Hindlimb muscle (tissue), 1 donor: ENCODE measurements at regions not wholly inside any gene's neighbourhood (a gene's known extent, or its start where the extent isn't known, plus 50 kb on each side); places are given as distances from the start of the nearest gene placed in this dataset.
"Not testable (repeated sequence)": the region's sequence is repeated elsewhere in the genome, so short reads cannot be mapped to it uniquely, and the experiment has no call there.

Experiments
- DNase-seq: peaks from one replicate; pipeline ENCODE4 v3.0.0-alpha.2; 2013

DNA sequence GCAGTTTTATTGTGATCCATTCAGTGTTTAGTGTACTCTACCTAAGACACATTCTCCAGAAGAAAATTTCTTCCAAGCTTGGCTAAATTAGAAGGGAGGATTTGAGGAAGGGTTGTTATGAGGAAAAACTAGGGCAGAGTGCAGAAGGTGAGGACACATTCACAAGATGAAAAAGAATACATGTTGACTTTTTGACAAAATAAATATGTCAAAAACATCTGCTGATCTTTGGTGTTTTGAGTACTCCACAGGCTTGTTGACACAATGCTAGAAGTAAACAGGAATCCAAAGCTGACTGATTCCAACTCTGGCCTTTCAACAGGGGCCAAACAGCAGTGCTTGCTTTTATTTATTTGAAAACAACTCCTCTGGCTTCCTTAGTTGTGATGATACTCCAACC lies 125.8 kb upstream of the SLC7A11 start:
- no peak for DNase-seq

DNA sequence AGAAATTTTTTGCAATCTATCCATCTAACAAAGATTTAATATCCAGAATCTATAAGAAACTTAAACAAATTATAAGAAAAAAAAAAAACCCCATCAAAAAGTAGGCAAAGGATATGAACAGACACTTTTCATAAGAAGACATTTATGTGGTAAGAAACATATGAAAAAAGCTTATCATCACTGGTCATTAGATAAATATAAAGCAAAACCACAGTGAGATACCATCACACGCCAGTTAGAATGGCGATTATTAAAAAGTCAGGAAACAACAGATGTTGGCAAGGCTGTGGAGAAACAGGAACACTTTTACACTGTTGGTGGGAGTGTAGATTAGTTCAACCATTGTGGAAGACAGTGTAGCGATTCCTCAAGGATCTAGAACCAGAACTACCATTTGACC lies 110.3 kb upstream of the SLC7A11 start:
- not testable (repeated sequence) for DNase-seq

DNA sequence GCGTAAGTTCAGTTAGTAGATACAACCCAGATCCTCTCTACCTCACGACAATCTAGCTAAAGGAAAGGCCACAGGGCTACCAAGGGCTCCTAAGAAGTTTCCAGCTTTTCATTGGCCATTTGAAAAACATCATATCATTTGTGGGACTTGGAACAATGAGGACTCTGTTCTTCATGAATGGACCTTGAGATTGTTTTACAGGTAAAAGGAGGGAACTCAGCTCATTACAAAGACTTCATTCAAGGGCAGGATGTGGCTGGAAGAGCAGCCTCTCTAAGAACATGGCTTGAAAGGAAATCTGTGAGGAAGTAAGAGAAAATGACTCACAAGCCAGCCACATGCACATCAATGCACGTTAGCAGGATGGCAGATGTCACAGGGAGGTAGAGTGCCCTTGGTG lies 105.9 kb upstream of the SLC7A11 start:
- no peak for DNase-seq

DNA sequence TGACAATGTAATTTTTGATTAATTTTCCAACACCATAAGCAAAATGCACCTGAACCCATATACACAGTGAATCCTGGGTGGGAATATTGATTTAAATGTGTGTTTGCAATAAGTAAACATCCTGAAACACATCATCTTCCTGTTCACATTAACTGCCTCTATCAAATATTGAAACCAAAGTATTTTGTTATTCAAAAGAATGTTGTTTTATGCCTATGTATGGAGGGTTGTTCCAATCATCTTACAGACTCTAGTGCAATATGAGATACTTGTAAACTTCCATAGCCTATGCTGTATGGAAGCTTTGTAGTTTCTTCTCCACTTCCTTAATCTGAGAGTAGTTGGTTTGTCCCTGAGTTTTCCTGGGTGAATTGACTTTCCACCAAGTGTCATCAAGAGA lies 105.4 kb upstream of the SLC7A11 start:
- DNase-seq = no peak

DNA sequence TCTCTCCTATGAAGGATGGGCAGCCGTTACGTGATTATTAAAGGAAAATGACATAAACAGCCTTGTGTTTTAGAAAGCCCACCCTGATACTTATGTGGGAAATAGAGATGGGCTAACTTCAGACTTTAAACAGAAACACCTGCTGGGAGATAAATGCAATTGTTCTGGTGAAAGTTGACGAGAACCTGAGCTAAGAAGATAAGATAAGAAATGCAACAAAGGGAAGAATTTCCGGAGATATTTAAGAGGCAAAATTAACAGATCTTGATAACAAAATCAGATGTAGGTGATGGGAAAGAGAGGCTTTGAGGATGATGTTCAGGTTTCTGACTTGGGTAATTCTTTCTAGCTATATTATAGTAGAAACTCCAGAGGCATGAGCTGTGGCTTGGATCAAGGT lies 102.7 kb upstream of the SLC7A11 start:
- no peak for DNase-seq

DNA sequence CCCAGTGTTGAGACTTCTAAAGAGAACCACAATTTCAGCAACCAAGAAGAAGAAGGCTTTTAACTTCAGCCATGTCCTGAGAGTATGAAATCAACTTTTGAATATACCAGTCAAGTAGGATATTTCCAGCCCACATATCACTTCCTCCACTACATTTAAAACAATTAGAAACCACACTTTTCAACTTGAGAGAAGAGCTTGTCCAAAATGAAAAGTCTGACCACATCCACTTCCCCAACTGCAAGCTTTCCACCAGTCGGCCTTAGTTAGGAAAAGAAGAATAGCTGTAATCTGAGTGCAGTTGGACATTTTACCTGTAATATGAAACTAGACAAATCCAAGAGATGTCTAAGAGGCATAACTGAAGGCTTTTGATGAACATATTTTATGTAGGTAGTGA lies 101.9 kb upstream of the SLC7A11 start:
- DNase-seq = no peak

DNA sequence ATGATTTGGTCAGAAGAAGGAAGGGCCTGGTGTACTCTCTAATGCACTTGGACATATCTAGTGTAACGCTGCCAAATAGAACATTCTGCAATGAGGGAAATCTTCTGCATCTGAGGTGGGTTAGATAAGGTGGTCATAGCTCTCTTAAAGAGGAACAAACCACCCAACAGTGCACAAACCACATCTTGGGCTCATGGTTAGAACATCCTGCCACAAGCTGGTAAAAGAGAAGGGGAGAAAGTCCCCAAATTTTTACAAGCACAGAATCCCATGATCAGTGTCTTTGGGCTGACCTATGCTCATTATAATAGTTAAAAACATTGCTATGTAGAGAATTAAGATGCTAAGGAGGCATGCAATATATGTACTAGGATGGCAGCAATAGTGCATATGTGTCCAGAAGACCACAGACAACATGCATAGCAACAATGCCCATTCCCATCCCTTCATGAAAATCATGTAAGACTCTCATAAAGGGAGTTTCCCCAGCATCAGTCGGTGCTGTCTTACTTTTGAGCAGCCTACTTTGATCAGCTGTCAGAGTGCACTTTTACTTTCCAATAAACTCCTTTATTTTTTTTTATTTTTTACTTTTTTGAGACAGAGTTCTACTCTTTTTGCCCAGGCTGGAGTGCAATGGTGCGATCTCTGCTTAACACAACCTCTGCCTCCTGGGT lies 99.7 kb upstream of the SLC7A11 start:
- no peak for DNase-seq

DNA sequence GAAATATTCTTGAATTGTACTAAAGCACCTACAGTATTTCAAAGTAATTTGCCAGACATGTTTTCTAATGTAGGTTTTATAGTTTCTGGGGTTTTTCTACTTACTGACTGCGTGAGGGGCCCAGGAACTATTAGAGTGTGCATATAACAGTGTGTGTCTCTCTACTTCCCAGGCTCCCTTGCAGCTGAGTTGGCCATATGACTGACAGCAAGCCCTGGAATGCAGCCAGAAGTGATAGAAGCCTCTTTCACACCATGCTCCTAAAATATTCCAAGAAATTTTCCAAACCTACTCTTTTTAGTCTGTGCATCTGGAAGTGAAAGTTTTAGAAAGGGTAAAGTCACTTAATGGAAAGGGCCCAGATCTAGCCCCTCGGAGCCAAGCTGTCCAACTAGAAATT lies 96.7 kb upstream of the SLC7A11 start:
- DNase-seq = no peak

DNA sequence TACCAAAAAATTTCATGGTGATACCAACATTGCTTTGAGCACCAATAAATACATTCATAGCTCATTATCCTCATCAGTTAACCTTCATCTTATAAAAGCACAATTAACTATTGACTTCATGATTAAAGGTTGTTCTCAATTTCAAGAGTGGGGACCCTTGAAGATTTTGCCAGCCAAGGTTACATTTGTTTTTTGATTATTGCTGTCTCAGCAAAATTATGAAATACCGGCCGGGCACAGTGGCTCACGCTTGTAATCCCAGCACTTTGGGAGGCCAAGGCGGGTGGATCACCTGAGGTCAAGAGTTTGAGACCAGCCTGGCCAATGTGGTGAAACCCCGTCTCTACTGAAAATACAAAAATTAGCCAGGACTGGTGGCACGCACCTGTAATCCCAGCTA lies 96.1 kb upstream of the SLC7A11 start:
- not testable (repeated sequence) for DNase-seq

DNA sequence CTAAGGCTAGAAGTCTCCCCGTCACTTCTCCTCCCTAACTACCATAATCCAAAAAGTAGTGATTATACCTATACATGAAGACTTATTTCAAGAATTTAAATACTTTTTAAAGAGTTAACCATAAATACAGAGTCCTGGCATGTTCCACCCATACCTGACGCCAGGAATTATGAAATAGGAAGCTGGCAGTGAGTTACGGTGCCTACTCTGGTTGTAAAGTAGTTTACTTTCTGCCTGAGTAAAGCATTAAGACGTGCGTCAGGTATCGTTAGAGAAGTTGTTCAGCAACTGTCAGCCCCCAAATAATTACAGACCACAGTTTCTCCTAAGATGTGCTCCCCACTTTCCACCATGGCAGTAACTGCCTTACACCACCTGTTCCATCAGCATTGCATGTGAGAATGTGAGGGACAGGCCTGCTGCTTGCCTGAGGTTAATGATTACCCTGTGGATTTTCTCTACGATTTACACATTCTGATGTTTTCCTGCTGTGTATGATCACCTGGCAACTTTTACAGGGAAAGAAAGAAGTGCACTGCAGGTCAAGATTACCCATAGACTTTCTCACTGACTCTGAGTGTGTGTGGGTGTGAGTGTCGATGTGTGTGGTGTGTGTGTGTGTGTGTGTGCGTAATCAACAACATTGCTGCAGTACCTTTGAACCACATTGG lies 92.3 kb upstream of the SLC7A11 start:
- no peak for DNase-seq

DNA sequence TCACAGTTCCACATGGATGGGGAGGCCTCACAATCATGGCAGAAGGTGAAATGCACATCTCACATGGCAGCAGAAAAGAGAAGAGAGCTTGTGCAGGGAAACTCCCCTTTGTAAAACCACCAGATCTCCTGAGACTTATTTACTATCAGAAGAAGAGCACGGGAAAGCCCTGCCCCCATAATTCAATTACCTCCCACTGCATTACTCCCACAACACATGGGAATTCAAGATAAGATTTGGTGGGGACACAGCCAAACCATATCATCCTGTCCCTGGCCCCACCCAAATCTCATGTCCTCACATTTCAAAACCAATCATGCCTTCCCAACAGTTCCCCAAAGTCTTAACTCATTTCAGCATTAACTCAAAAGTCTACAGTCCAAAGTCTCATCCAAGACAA lies 90.3 kb upstream of the SLC7A11 start:
- DNase-seq = not testable (repeated sequence)

DNA sequence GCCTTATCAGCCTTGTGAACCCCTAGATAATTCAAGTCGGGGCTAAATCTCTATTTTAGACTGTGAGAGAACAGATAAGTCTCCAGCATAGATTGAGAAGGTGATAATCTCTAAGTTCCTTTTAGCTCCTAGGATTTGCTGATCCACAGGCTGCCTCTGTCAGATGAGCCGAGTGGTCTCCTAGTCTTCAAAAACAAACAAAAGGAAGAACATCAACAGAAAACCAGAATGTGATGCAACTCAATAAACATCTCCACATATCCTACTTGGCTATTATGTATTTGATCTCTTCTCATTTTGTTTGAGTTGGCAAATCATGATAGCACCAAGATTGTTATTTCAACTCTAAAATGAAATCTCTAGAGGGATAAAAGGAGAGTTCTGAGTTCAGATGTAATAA lies 88.4 kb upstream of the SLC7A11 start:
- no peak for DNase-seq

DNA sequence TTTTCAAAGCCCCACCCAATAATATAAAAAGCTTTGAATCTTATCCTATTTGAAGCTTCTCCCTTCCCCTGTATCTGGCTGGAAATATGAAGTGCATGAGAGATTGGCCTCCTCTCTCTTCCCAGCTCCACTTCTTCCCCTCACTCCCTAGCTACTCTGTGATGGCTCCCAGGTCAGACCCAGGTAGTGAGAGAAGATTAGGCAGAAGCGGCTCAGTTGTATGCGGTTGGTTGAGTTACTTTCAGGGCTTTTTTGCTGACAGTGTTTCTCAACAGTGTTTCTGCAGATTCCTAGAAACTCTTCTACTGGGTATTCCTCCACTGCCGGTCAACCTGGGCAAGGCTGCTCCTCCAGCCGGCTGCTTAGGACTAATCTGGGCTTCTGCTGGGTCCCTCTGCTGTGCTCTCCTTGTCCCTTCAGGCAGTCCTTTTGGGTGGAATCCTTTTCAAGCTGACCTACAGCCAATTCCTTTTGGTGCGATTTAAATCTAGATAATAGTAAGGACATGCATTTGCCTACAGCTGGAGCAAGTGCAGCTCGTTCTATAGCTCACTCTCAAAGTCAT lies 87.4 kb upstream of the SLC7A11 start:
- no peak for DNase-seq

DNA sequence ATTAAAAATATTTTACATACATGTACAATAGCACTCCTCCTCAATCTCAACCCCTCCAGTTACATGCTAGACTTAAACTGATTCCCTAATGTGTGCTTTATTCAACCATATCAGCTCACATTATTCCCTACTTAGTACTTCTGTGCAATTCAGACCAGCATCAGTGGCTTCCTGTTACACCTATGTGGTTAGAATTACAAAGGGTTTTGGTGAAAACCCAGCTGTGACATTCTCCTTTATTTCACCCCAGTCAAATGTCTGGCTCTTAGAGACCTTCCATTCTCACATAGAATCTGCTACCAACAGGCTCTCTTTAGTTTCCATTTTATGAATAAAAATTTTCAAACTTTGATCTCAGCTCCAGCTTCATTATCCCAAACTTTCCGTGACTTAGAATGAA lies 85.2 kb upstream of the SLC7A11 start:
- no peak for DNase-seq

DNA sequence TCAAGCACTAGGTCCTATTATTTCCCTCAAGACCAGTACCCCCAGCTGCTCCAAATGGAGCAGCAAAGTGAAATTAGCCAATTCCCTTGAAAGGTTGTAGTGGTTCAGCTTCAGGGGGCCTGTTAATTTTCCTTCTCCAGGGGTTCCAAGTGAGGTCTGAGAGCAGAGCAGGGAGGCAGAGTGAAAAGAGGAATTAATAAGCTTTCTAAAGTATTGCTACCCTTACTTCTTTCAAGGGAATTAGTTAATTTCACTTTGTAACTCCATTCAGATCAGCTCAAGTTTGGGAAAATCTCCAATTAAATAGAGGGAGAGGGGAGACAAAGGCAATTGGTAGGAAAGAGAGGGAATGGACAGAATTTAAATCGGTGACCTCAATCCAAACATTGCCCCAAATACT lies 78.7 kb upstream of the SLC7A11 start:
- DNase-seq = no peak

DNA sequence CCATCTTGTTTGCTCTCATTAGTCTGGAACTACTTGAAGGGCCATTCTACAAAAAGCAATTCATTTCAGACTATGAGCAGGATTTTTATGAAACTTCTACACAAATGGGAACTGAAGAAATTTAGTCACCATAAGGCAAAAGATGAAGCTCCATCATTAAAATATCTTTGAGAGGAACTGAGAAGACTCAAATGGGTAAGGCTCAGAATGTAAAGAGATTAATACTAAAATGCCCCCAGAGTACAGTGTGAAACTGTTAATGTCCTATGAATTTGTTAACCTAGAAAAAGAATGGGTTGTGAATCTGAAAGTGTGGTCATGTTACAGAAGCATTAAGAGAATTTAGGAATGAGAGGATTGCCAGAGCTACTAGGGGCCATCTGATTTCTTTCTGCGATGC lies 77.9 kb upstream of the SLC7A11 start:
- DNase-seq = no peak

DNA sequence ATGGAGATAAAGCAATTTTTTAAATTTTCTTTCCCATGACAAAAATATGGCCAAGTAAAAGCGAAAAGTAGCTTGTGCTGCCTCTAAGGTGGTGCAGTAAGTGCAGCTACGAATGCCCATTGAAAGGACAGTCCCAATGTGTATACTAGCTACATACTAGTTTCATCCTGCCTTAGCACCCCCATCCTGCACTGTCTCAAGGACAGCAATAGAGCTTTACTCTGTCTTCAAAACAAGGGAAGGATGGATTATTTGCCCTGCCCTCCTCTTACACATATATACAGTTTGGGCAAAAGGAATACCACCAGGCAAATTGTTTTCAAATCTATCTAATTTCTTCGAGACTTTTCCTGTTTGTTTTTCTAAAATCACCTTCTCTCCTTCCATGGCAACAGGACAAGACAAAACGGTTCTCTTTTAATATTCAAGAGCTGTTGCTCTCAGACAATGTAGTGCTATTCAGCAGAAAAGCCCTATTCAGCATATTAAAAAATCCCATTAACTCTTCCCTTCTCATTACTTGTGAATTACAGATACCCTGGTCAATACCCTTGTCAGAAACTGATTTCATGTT lies 75.1 kb upstream of the SLC7A11 start:
- DNase-seq = no peak

DNA sequence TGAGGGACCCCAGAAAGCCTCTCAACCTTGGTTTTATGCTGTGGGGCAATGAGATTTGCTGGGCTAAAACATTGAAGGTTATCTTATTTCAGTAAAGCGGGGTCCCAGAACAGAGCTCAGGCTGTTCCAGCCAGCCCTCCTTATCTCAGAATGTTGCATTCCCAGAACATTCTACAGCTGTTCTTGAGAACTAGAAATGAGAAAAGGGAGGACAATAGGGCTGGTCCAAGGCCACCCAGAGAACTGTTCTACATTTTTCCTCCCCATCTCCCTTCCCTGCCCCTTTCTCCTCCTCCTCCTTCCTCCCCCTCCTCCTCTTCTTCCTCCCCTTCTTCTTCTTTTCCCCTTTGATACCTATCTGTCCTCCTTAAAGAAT lies 70.4 kb upstream of the SLC7A11 start:
- DNase-seq = no peak

DNA sequence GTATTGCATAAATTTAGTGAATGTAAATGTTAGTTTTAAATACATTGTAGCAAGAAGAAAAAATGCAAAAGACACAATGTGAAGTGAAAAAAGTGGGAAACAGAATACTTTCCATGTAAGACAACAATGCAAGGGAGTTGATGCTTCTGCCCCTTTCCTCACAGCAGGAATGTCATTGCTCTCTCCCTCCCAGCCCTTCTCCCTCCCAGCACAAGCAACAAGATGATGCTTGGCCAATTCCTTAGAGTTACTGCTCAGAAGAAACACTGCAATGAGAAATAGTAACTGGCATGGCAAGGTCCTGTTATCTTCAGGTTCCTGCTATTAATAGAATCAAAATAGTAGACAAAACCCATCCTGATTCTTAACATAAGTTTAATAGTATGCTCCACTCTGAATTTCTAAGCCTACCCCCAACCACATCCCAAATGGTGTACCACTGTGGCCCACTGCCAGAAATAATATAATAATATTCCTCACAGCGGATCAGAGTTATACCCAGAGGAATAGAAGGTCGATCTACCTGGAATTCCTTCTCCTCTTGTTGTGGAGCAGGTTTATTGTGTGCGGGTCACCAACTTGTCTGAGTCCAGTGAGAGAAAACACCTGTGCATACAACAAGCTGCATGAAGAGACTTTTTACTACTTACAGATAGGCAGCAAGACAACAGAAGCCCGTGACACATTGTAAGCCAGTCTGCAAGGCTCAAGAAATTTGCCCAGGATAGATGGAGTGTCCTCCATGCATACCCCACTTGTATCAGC lies 69.8 kb upstream of the SLC7A11 start:
- no peak for DNase-seq

DNA sequence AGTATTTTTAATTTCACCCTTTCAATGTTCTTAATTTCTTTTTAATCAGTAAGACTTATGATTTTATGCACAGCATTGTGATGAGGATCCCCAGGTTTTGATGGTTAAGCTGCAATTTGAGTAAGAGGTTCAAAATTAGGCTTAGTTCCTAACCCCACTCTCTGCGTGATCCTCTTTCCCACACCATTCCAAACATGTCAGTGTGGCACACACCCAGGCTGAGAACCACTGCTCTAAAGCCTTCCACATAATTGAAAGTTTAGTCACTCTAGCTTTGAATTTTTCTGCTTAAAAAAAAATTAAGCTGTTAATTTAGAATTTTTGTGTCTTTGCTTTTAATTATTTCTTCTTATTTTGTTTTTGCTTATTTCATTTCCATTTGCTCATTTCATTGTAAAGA lies 68.8 kb upstream of the SLC7A11 start:
- no peak for DNase-seq

DNA sequence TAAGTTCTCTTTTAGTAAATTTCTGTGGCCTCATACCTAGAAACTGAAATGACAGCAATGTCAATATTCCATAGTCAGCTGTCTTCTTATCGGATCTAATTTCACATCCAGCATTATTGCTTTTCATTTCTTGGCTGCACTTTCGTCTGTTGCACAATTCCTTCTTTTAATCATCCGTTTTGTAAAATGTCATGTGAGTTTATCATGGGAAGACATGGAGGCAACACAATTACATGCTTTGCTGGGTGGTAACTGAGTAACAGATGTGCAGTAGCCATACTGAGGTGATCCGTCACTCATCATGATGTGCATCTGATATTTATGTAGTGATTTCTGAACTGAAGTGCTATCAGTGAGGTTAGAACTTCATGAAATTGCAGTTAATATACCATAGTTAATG lies 68.3 kb upstream of the SLC7A11 start:
- DNase-seq = no peak

DNA sequence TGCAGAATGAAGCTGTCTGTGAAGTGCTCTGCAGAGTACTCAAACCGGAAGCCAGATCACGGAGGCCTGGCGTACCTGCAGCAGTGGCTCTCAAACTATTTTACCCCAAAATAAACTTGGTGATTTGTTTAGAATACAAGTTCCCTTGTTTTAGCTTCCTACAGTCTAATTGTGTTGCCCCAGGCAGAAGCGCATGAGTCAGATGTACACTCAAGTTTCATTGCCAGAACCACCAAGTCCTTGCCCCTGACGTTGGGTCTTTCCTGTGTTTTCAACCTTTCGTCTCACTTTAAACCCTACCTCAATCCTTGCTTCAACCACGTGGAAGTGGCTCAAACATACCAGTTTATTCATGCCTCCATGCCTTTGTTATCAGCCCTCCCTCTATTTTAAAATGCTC lies 66.2 kb upstream of the SLC7A11 start:
- no peak for DNase-seq

DNA sequence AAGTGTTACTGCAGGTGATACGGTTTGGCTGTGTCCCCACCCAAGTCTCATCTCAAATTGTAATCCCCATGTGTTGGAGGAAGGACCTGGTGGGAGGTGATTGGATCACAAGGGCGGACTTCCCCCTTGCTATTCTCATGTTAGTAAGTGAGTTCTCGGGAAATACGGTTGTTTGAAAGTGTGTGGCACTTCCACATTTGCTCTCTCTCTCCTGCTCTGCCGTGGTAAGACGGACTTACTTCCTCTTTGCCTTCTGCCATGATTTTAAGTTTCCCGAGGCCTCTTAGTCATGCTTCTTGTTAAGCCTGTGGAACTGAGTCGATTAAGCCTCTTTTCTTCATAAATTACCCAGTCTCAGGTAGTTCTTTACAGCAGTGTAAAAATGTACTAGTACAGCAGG lies 65.2 kb upstream of the SLC7A11 start:
- no peak for DNase-seq
